Uterus (tissue), 2 donors: ENCODE measurements at regions not wholly inside any gene's neighbourhood (a gene's known extent, or its start where the extent isn't known, plus 50 kb on each side); places are given as distances from the start of the nearest gene placed in this dataset.

ENCODE experiments used
- CTCF ChIP-seq, 4 experiments: fragments of 200-600 bp in 2 of 4; fragments of 450-650 bp in 2 of 4; sonication (generic) in 2 of 4; IDR thresholded peaks; one replicate each; pipeline ENCODE4 v1.5.1; 2016 to 2019; ENCODE audit warnings: antibody characterized with exemption in 4 of 4, mild to moderate bottlenecking in 2 of 4, moderate library complexity in 1 of 4
- POLR2A ChIP-seq, 2 donors: fragments of 450-650 bp; IDR thresholded peaks; one replicate each; pipeline ENCODE4 v1.6.1; 2016; ENCODE audit warnings: antibody characterized with exemption in 2 of 2, mild to moderate bottlenecking in 1 of 2, moderate library complexity in 1 of 2

- TF ChIP-seq CTCF (IDR thresholded peaks at IDR 0.05), result no peak
- TF ChIP-seq POLR2A (IDR thresholded peaks at IDR 0.05), result no peak
Measured at GRCh38 chr9:107827304-107827703, 337.7 kb upstream of the KLF4 start.
